ENCODE measurements at regions not wholly inside any gene's neighbourhood (a gene's known extent, or its start where the extent isn't known, plus 50 kb on each side); places are given as distances from the start of the nearest gene placed in this dataset.

GRCh38 chr12:63223128-63223527, 72.1 kb upstream of the AVPR1A start:
- intact Hi-C loops (cut with DNase I), result no loop called here
- Histone ChIP-seq H3K4me1 (no peaks in the 10 kb centered on the region), H3K4me3 (no peak overlapping the region), H3K36me3 (replicated peaks in 1 of 2; ENCODE audit: insufficient read depth in 1 of 2, low read depth in 2 of 2) (no peaks in the 10 kb centered on the region), H3K9me3 (peaks cover 0 to 3% (median 0%) of the 10 kb centered on the region in 3 donors), H3K27ac (no peak overlapping the region), H3K27me3 (no peaks in the 10 kb centered on the region)
- DNase-seq (no peak), ATAC-seq (no peak)
- TF ChIP-seq CTCF (IDR thresholded peaks at IDR 0.05) (no peak), POLR2A (IDR thresholded peaks at IDR 0.05) (no peak)

GRCh38 chr12:63222582-63222981, 71.6 kb upstream of the AVPR1A start:
- ATAC-seq, result no peak
- DNase-seq, result no peak

GRCh38 chr12:63220921-63221320, 69.9 kb upstream of the AVPR1A start:
- intact Hi-C loops (cut with DNase I), result no loop called here

More at GRCh38 chr12:63222582-63222981, 71.6 kb upstream of the AVPR1A start:
- Histone ChIP-seq H3K4me1 (no peaks in the 10 kb centered on the region), H3K27me3 (no peaks in the 10 kb centered on the region), H3K9me3 (peaks cover 0 to 3% (median 0%) of the 10 kb centered on the region in 3 donors), H3K27ac (no peak overlapping the region), H3K36me3 (replicated peaks in 1 of 2; ENCODE audit: insufficient read depth in 1 of 2, low read depth in 2 of 2) (no peaks in the 10 kb centered on the region), H3K4me3 (no peak overlapping the region)
- TF ChIP-seq CTCF (IDR thresholded peaks at IDR 0.05) (no peak), POLR2A (IDR thresholded peaks at IDR 0.05) (no peak)
- 62 to 65% methylated on average over 3 of the region's 3 CpGs for WGBS, 2 donors
- intact Hi-C loops (cut with DNase I), result no loop called here

GRCh38 chr12:63212316-63212715, 61.3 kb upstream of the AVPR1A start:
- H3K27me3 ChIP-seq, result no peaks in the 10 kb centered on the region
- no peak for DNase-seq
- peaks cover 7% of the 10 kb centered on the region for H3K4me1 ChIP-seq
- intact Hi-C loops (cut with DNase I), result no loop called here
- H3K9me3 ChIP-seq, result no peaks in the 10 kb centered on the region
- H3K36me3 ChIP-seq (replicated peaks in 1 of 2; ENCODE audit: insufficient read depth in 1 of 2, low read depth in 2 of 2), result no peaks in the 10 kb centered on the region
- WGBS, 2 donors, result 92 to 93% methylated on average over 3 of the region's 3 CpGs
- no peak for ATAC-seq
- H3K4me3 ChIP-seq, result no peak overlapping the region
- no peak for TF ChIP-seq CTCF (IDR thresholded peaks at IDR 0.05)
- TF ChIP-seq POLR2A (IDR thresholded peaks at IDR 0.05), result no peak
- no peak overlapping the region for H3K27ac ChIP-seq

More at GRCh38 chr12:63220921-63221320, 69.9 kb upstream of the AVPR1A start:
- ATAC-seq (no peak), DNase-seq (no peak)
- Histone ChIP-seq H3K27ac (no peak overlapping the region), H3K36me3 (replicated peaks in 1 of 2; ENCODE audit: insufficient read depth in 1 of 2, low read depth in 2 of 2) (no peaks in the 10 kb centered on the region), H3K4me3 (no peak overlapping the region), H3K27me3 (no peaks in the 10 kb centered on the region), H3K9me3 (peaks cover 0 to 3% (median 0%) of the 10 kb centered on the region in 3 donors), H3K4me1 (no peaks in the 10 kb centered on the region)
- WGBS, 2 donors, result 0 to 36% methylated on average over 1 of the region's 1 CpG
- TF ChIP-seq POLR2A (IDR thresholded peaks at IDR 0.05), result no peak

- ATAC-seq, result no peak
- Histone ChIP-seq H3K36me3 (replicated peaks in 1 of 2; ENCODE audit: insufficient read depth in 1 of 2, low read depth in 2 of 2) (no peaks in the 10 kb centered on the region), H3K27me3 (no peaks in the 10 kb centered on the region), H3K9me3 (no peaks in the 10 kb centered on the region), H3K4me3 (no peak overlapping the region), H3K4me1 (peaks cover 17% of the 10 kb centered on the region), H3K27ac (no peak overlapping the region)
- DNase-seq, result no peak
- intact Hi-C loops (cut with DNase I), result no loop called here
- TF ChIP-seq POLR2A (IDR thresholded peaks at IDR 0.05), result no peak
- TF ChIP-seq CTCF (IDR thresholded peaks at IDR 0.05), result no peak
Observed at GRCh38 chr12:63208956-63209355, 58.0 kb upstream of the AVPR1A start.
